Ishikawa (cell line): ENCODE measurements at regions not wholly inside any gene's neighbourhood (a gene's known extent, or its start where the extent isn't known, plus 50 kb on each side); places are given as distances from the start of the nearest gene placed in this dataset.

Experiments
- CEBPB ChIP-seq: IDR thresholded peaks from 2 replicates; pipeline ENCODE4 v1.6.1; 2012
- CREB1 ChIP-seq: IDR thresholded peaks from 2 replicates; pipeline ENCODE4 v1.6.1; 2012; ENCODE audit warnings: low read depth
- EGR1 ChIP-seq: IDR thresholded peaks from 2 replicates; pipeline ENCODE4 v1.6.1; 2012
- EP300 ChIP-seq: IDR thresholded peaks from 2 replicates; pipeline ENCODE4 v1.6.1; 2012; ENCODE audit warnings: borderline replicate concordance
- FOXM1 ChIP-seq: IDR thresholded peaks from 2 replicates; pipeline ENCODE4 v1.6.1; 2012; ENCODE audit warnings: low read depth, borderline replicate concordance
- MAX ChIP-seq: IDR thresholded peaks from 2 replicates; pipeline ENCODE4 v1.6.1; 2012
- NFIC ChIP-seq: IDR thresholded peaks from 2 replicates; pipeline ENCODE4 v1.6.1; 2012
- RAD21 ChIP-seq: IDR thresholded peaks from 2 replicates; pipeline ENCODE4 v1.6.1; 2012; ENCODE audit warnings: low read depth
- REST ChIP-seq: IDR thresholded peaks from 2 replicates; pipeline ENCODE4 v1.6.1; 2012; ENCODE audit warnings: low read depth, mild to moderate bottlenecking
- TAF1 ChIP-seq: IDR thresholded peaks from 2 replicates; pipeline ENCODE4 v1.6.1; 2012; ENCODE audit warnings: low read depth, mild to moderate bottlenecking
- TCF12 ChIP-seq: IDR thresholded peaks from 2 replicates; pipeline ENCODE4 v1.6.1; 2012; ENCODE audit warnings: low read depth
- TEAD4 ChIP-seq: IDR thresholded peaks from 2 replicates; pipeline ENCODE4 v1.6.1; 2012
- USF1 ChIP-seq: IDR thresholded peaks from 2 replicates; pipeline ENCODE4 v1.6.1; 2012
- YY1 ChIP-seq: IDR thresholded peaks from 2 replicates; pipeline ENCODE4 v1.6.1; 2012; ENCODE audit warnings: low read depth
- ZBTB7A ChIP-seq: IDR thresholded peaks from 2 replicates; pipeline ENCODE4 v1.6.1; 2012; ENCODE audit warnings: low read depth

GRCh38 chr14:44317441-44317746 is 189.7 kb downstream of the FSCB start:
- TF ChIP-seq TEAD4 (no peak), YY1 (no peak), NFIC (no peak), USF1 (no peak), TCF12 (no peak), REST (no peak), TAF1 (no peak)

GRCh38 chr14:44316647-44317440 is 190.2 kb downstream of the FSCB start:
- TF ChIP-seq ZBTB7A: no peak
- no peak for TF ChIP-seq TAF1
- TF ChIP-seq MAX: peak; percentile 69
- TF ChIP-seq TCF12: peak; percentile 92
- TF ChIP-seq FOXM1: peak; percentile 92
- no peak for TF ChIP-seq CEBPB
- TF ChIP-seq NFIC: peak; percentile 80
- no peak for TF ChIP-seq CREB1
- TF ChIP-seq RAD21: 0 out of 2 replicates have a peak, but pooled peaks have one; percentile 10
- TF ChIP-seq EGR1: no peak
- TF ChIP-seq EP300: peak; percentile 96
- peak; percentile 87 for TF ChIP-seq TEAD4
- no peak for TF ChIP-seq REST
- no peak for TF ChIP-seq YY1
- no peak for TF ChIP-seq USF1

- TF ChIP-seq EP300 (no peak), YY1 (no peak), NFIC (no peak), TAF1 (no peak), CREB1 (no peak), MAX (no peak), RAD21 (no peak), REST (no peak), USF1 (no peak), CEBPB (no peak), EGR1 (no peak), TEAD4 (no peak), TCF12 (no peak), ZBTB7A (no peak), FOXM1 (no peak)
These were observed 197.8 kb downstream of the FSCB start for GRCh38 chr14:44309331-44309730.

- TF ChIP-seq REST: no peak
- no peak for TF ChIP-seq USF1
- TF ChIP-seq TCF12: no peak
- TF ChIP-seq YY1: no peak
- TF ChIP-seq TEAD4: no peak
- no peak for TF ChIP-seq EGR1
- no peak for TF ChIP-seq ZBTB7A
- no peak for TF ChIP-seq FOXM1
- no peak for TF ChIP-seq RAD21
- no peak for TF ChIP-seq EP300
- no peak for TF ChIP-seq CEBPB
- no peak for TF ChIP-seq TAF1
- TF ChIP-seq NFIC: no peak
- no peak for TF ChIP-seq CREB1
- no peak for TF ChIP-seq MAX
These were observed 206.2 kb downstream of the FSCB start for GRCh38 chr14:44300916-44301315.
